Caco-2 (cell line): ENCODE measurements at regions not wholly inside any gene's neighbourhood (a gene's known extent, or its start where the extent isn't known, plus 50 kb on each side); places are given as distances from the start of the nearest gene placed in this dataset.

Experiments
- BruUV-seq: library from RNA; stranded (reverse); fragments of 400-500 nt; replicated peaks from 2 replicates; lab custom pipeline; 2021; lab: Mats Ljungman, UMichigan
- CTCF ChIA-PET: fragments of 300-600 bp; sonication (Branson Sonifier 250); formaldehyde crosslinking; loops from one replicate; lab custom pipeline; 2022; ENCODE audit warnings: antibody characterized with exemption; lab: Charles Lee
- POLR2A ChIA-PET: fragments of 300-600 bp; sonication (Branson Sonifier 250); formaldehyde crosslinking; loops from one replicate; lab custom pipeline; 2022; ENCODE audit warnings: antibody characterized with exemption; lab: Charles Lee
- DNase-seq, 2 experiments: peaks; one replicate each; pipeline versions ENCODE4 v3.0.0 to v3.0.0-alpha.2; 2020 to 2022
- H3K27me3 ChIP-seq: replicated peaks from 2 replicates; pipeline ENCODE4 v1.6.0; 2011; ENCODE audit warnings: low read length; ENCODE audit not compliant: control insufficient read depth, insufficient read depth
- H3K36me3 ChIP-seq: 2 replicates; pipeline ENCODE4 v1.5.1; 2011; ENCODE audit warnings: low read length; ENCODE audit not compliant: control insufficient read depth, insufficient read depth
- H3K4me1 ChIP-seq: fragments of 250-450 bp; sonication (Bioruptor Pico); 2 replicates; pipeline ENCODE4 v1.5.1; 2020; ENCODE audit warnings: mild to moderate bottlenecking
- H3K4me3 ChIP-seq: 2 replicates; pipeline ENCODE4 v1.5.1; 2011; ENCODE audit warnings: low read depth, mild to moderate bottlenecking, control low read depth, low read length
- H3K9me3 ChIP-seq: fragments of 250-450 bp; sonication (Bioruptor Pico); 2 replicates; pipeline ENCODE4 v1.5.1; 2020; ENCODE audit warnings: mild to moderate bottlenecking, moderate library complexity
- H3K27ac Mint-ChIP-seq: one replicate; pipeline ENCODE4 v1.8.0; 2022; ENCODE audit warnings: mixed read lengths; ENCODE audit not compliant: unreplicated experiment
- H3K27me3 Mint-ChIP-seq: one replicate; pipeline ENCODE4 v1.8.0; 2022; ENCODE audit warnings: mixed read lengths; ENCODE audit not compliant: insufficient read depth, unreplicated experiment
- H3K36me3 Mint-ChIP-seq: one replicate; pipeline ENCODE4 v1.8.0; 2022; ENCODE audit warnings: mild to moderate bottlenecking, mixed read lengths; ENCODE audit not compliant: insufficient read depth, unreplicated experiment
- H3K4me1 Mint-ChIP-seq: one replicate; pipeline ENCODE4 v1.8.0; 2022; ENCODE audit warnings: low read depth, mixed read lengths; ENCODE audit not compliant: unreplicated experiment
- H3K4me3 Mint-ChIP-seq: one replicate; pipeline ENCODE4 v1.8.0; 2022; ENCODE audit warnings: mild to moderate bottlenecking, moderate library complexity, mixed read lengths; ENCODE audit not compliant: unreplicated experiment
- H3K9me3 Mint-ChIP-seq: one replicate; pipeline ENCODE4 v1.8.0; 2022; ENCODE audit warnings: mixed read lengths; ENCODE audit not compliant: unreplicated experiment
- intact Hi-C: fragments of 100-400 bp; cut with micrococcal nuclease; formaldehyde crosslinking; loops from one replicate; pipeline ENCODE4 v1.10.0; 2022; ENCODE audit not compliant: unreplicated experiment
- TF ChIP-seq, protein P1 (sequence below), 2 experiments: fragments of 200-600 bp in 1 of 2; IDR thresholded peaks; 1 replicate in 1 of 2; 2 replicates in 1 of 2; pipeline versions ENCODE4 v1.5.1 to v1.8.0; 2011 to 2022; ENCODE audit warnings: antibody characterized with exemption in 1 of 2, control low read depth in 1 of 2, inconsistent platforms in 1 of 2, low read depth in 1 of 2, low read length in 1 of 2, mild to moderate bottlenecking in 1 of 2, moderate library complexity in 1 of 2; ENCODE audit not compliant: insufficient read depth in 1 of 2, severe bottlenecking in 1 of 2, unreplicated experiment in 1 of 2

- peak overlapping the region; percentile 37 for H3K27ac Mint-ChIP-seq
- Histone ChIP-seq H3K4me1 (peaks cover 16% of the 10 kb centered on the region), H3K9me3 (peaks cover 12% of the 10 kb centered on the region; the same call in 1 of the 2 replicates), H3K4me3 (no peak overlapping the region), H3K36me3 (no peaks in the 10 kb centered on the region), H3K27me3 (no peaks in the 10 kb centered on the region)
- ChIA-PET POLR2A (interaction anchor here (0.5 kb wide), 1 partner anchor 1296 kb away, joined by 6 read pairs; no protein-coding TSS in a partner anchor), CTCF (interaction anchor here (1.2 kb wide), 1 partner anchor 29 kb away, joined by 7 read pairs; no protein-coding TSS in a partner anchor)
- H3K4me1 Mint-ChIP-seq: peaks cover 8% of the 10 kb centered on the region
- peaks cover 10% of the 10 kb centered on the region for H3K9me3 Mint-ChIP-seq
- no TSS peak for BruUV-seq
- no peaks in the 10 kb centered on the region for H3K27me3 Mint-ChIP-seq
- no peak for DNase-seq
- H3K4me3 Mint-ChIP-seq: no peak overlapping the region
- intact Hi-C loops: no loop called here
- TF ChIP-seq, protein P1, sequence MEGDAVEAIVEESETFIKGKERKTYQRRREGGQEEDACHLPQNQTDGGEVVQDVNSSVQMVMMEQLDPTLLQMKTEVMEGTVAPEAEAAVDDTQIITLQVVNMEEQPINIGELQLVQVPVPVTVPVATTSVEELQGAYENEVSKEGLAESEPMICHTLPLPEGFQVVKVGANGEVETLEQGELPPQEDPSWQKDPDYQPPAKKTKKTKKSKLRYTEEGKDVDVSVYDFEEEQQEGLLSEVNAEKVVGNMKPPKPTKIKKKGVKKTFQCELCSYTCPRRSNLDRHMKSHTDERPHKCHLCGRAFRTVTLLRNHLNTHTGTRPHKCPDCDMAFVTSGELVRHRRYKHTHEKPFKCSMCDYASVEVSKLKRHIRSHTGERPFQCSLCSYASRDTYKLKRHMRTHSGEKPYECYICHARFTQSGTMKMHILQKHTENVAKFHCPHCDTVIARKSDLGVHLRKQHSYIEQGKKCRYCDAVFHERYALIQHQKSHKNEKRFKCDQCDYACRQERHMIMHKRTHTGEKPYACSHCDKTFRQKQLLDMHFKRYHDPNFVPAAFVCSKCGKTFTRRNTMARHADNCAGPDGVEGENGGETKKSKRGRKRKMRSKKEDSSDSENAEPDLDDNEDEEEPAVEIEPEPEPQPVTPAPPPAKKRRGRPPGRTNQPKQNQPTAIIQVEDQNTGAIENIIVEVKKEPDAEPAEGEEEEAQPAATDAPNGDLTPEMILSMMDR (IDR thresholded peaks at IDR 0.05; ENCODE audit: insufficient read depth in 1 of 2, low read depth in 1 of 2, low read length in 1 of 2, severe bottlenecking in 1 of 2, unreplicated experiment in 1 of 2): no peak
- no peaks in the 10 kb centered on the region for H3K36me3 Mint-ChIP-seq
Measured at GRCh38 chr5:174448041-174448440, 276.3 kb upstream of the MSX2 start.

- TF ChIP-seq, protein P1 (IDR thresholded peaks at IDR 0.05; ENCODE audit: insufficient read depth in 1 of 2, low read depth in 1 of 2, low read length in 1 of 2, severe bottlenecking in 1 of 2, unreplicated experiment in 1 of 2): no peak
Measured at GRCh38 chr5:174448662-174449061, 275.7 kb upstream of the MSX2 start.

GRCh38 chr5:174453690-174454089 is 270.7 kb upstream of the MSX2 start:
- H3K9me3 ChIP-seq: peaks cover 16% of the 10 kb centered on the region; the same call in 1 of the 2 replicates
- no peaks in the 10 kb centered on the region for H3K36me3 ChIP-seq
- TF ChIP-seq, protein P1 (IDR thresholded peaks at IDR 0.05; ENCODE audit: insufficient read depth in 1 of 2, low read depth in 1 of 2, low read length in 1 of 2, severe bottlenecking in 1 of 2, unreplicated experiment in 1 of 2): no peak
- DNase-seq: no peak
- intact Hi-C loops: no loop called here
- POLR2A ChIA-PET: no interaction called here
- H3K4me1 ChIP-seq: peaks cover 47% of the 10 kb centered on the region
- H3K4me3 ChIP-seq: no peak overlapping the region
- Mint-ChIP-seq H3K27me3 (no peaks in the 10 kb centered on the region), H3K27ac (peak overlapping the region; percentile 62), H3K9me3 (no peaks in the 10 kb centered on the region), H3K4me1 (peaks cover 41% of the 10 kb centered on the region), H3K4me3 (peak overlapping the region; percentile 28), H3K36me3 (no peaks in the 10 kb centered on the region)
- CTCF ChIA-PET: interaction anchor here (0.7 kb wide), 1 partner anchor 34 kb away, joined by 4 read pairs; no protein-coding TSS in a partner anchor
- no peaks in the 10 kb centered on the region for H3K27me3 ChIP-seq
- TSS peak; percentile 37 for BruUV-seq

More at GRCh38 chr5:174448662-174449061, 275.7 kb upstream of the MSX2 start:
- no peak for DNase-seq
- H3K27ac Mint-ChIP-seq: peak overlapping the region; percentile 37
- H3K4me1 Mint-ChIP-seq: peaks cover 13% of the 10 kb centered on the region
- no peaks in the 10 kb centered on the region for H3K27me3 Mint-ChIP-seq
- H3K4me1 ChIP-seq: peaks cover 21% of the 10 kb centered on the region
- no peaks in the 10 kb centered on the region for H3K36me3 Mint-ChIP-seq
- no peaks in the 10 kb centered on the region for H3K36me3 ChIP-seq
- peaks cover 12% of the 10 kb centered on the region; the same call in 1 of the 2 replicates for H3K9me3 ChIP-seq
- BruUV-seq: no TSS peak
- H3K27me3 ChIP-seq: no peaks in the 10 kb centered on the region
- H3K9me3 Mint-ChIP-seq: peaks cover 10% of the 10 kb centered on the region
- CTCF ChIA-PET: interaction anchor here (1.2 kb wide), 1 partner anchor 29 kb away, joined by 7 read pairs; no protein-coding TSS in a partner anchor
- intact Hi-C loops: no loop called here
- no peak overlapping the region for H3K4me3 ChIP-seq
- no peak overlapping the region for H3K4me3 Mint-ChIP-seq
- POLR2A ChIA-PET: no interaction called here
